MCF 10A (cell line): ENCODE measurements at regions not wholly inside any gene's neighbourhood (a gene's known extent, or its start where the extent isn't known, plus 50 kb on each side); places are given as distances from the start of the nearest gene placed in this dataset.

Experiments
- BruUV-seq: library from RNA; stranded (reverse); fragments of 400-500 nt; replicated peaks from 2 replicates; lab custom pipeline; 2021; lab: Mats Ljungman, UMichigan
- CTCF ChIA-PET: fragments of 300-600 bp; sonication (Branson Sonifier 250); formaldehyde crosslinking; extraction: SDS; loops from one replicate; lab custom pipeline; 2021; ENCODE audit warnings: antibody characterized with exemption, inconsistent platforms; lab: Yijun Ruan, JAX
- POLR2A ChIA-PET: fragments of 300-600, 350-650 bp; sonication (Branson Sonifier 250); formaldehyde crosslinking; extraction: SDS; loops from one replicate; lab custom pipeline; 2020; ENCODE audit warnings: antibody characterized with exemption, inconsistent platforms; lab: Yijun Ruan, JAX
- DNase-seq: peaks from one replicate; pipeline ENCODE4 v3.0.0-alpha.2; 2018; ENCODE audit not compliant: unreplicated experiment
- H3K27ac Mint-ChIP-seq: one replicate; pipeline ENCODE4 v1.8.0; 2022; ENCODE audit warnings: mild to moderate bottlenecking, low read depth, mixed read lengths; ENCODE audit not compliant: unreplicated experiment
- H3K27me3 Mint-ChIP-seq: one replicate; pipeline ENCODE4 v1.8.0; 2022; ENCODE audit warnings: mixed read lengths; ENCODE audit not compliant: insufficient read depth, unreplicated experiment
- H3K36me3 Mint-ChIP-seq: one replicate; pipeline ENCODE4 v1.8.0; 2022; ENCODE audit warnings: mild to moderate bottlenecking, moderate library complexity, mixed read lengths; ENCODE audit not compliant: insufficient read depth, unreplicated experiment
- H3K4me1 Mint-ChIP-seq: one replicate; pipeline ENCODE4 v1.8.0; 2022; ENCODE audit warnings: mixed read lengths; ENCODE audit not compliant: insufficient read depth, unreplicated experiment
- H3K4me3 Mint-ChIP-seq: one replicate; pipeline ENCODE4 v1.8.0; 2022; ENCODE audit warnings: mild to moderate bottlenecking, moderate library complexity, mixed read lengths; ENCODE audit not compliant: unreplicated experiment
- H3K9me3 Mint-ChIP-seq: one replicate; pipeline ENCODE4 v1.8.0; 2022; ENCODE audit warnings: mixed read lengths; ENCODE audit not compliant: unreplicated experiment
- intact Hi-C: fragments of 100-400 bp; cut with micrococcal nuclease; formaldehyde crosslinking; loops from 2 replicates; pipeline ENCODE4 v1.14.1; 2022
- TF ChIP-seq, protein P1 (sequence below): fragments of 200-600 bp; IDR thresholded peaks from one replicate; pipeline ENCODE4 v1.8.0; 2022; ENCODE audit warnings: antibody characterized with exemption, mild to moderate bottlenecking; ENCODE audit not compliant: unreplicated experiment

DNA sequence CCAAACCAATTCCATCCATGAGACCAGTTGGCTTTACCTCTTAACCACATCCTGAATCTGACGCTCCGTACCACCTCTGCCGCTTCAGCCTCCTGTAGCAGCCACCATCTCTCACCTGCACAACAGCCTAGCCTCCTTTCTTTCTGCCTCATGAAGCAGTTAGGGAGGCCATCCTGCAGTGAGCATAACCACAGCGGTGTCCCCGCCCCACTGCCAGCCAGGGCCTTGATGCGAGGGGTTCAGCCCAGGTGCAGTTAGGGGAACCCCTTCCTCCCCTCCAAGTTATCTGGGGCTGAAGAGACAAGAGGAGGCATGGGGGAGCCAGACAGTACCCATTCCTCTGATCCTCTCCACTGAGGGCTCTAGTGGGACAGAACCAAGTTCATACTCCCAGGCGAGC, 167.0 kb downstream of the C5orf15 start:
- CTCF ChIA-PET, result no interaction called here
- TF ChIP-seq, protein P1, sequence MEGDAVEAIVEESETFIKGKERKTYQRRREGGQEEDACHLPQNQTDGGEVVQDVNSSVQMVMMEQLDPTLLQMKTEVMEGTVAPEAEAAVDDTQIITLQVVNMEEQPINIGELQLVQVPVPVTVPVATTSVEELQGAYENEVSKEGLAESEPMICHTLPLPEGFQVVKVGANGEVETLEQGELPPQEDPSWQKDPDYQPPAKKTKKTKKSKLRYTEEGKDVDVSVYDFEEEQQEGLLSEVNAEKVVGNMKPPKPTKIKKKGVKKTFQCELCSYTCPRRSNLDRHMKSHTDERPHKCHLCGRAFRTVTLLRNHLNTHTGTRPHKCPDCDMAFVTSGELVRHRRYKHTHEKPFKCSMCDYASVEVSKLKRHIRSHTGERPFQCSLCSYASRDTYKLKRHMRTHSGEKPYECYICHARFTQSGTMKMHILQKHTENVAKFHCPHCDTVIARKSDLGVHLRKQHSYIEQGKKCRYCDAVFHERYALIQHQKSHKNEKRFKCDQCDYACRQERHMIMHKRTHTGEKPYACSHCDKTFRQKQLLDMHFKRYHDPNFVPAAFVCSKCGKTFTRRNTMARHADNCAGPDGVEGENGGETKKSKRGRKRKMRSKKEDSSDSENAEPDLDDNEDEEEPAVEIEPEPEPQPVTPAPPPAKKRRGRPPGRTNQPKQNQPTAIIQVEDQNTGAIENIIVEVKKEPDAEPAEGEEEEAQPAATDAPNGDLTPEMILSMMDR, result no peak
- peaks cover 84% of the 10 kb centered on the region for H3K27me3 Mint-ChIP-seq
- no TSS peak for BruUV-seq
- no peak overlapping the region for H3K27ac Mint-ChIP-seq
- no peak overlapping the region for H3K4me3 Mint-ChIP-seq
- intact Hi-C loops, result no loop called here
- no peaks in the 10 kb centered on the region for H3K4me1 Mint-ChIP-seq
- POLR2A ChIA-PET, result interaction anchor here (1.0 kb wide), 1 partner anchor 18 kb away, joined by 5 read pairs; no protein-coding TSS in a partner anchor
- H3K36me3 Mint-ChIP-seq, result no peaks in the 10 kb centered on the region
- no peaks in the 10 kb centered on the region for H3K9me3 Mint-ChIP-seq
- DNase-seq, result no peak

DNA sequence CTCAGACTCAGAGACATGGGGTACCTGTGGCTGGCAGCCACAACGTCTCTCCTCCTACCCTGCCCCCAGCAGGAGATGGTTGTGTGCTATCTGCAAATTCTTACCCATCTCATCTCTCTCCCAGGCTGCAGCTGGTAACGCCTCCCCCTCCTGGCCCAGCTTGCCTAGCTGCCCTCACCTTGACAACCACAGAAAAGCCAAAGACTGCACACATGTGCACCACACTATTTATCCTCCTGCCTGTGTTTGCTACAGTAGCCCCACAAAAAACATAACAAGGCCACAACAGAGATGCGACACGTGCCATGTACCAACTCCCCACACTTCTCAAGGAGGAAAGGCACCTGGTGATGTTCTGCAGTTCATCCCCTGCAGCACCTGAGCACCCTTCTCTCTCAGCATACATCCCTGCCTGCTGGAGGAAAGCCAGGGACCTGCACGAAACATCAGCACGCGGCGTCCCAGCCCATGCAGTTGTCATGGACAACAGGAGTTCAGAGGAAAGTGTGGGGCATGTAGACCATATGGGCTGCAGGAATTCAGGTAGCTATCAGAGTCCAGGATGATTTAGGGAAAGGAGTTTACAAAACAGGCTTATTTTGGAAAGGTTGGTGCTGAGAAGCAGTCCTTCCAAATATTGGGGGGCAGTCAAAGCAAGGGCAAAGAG, 168.7 kb downstream of the C5orf15 start:
- Mint-ChIP-seq H3K27ac (no peak overlapping the region), H3K4me1 (no peaks in the 10 kb centered on the region), H3K9me3 (no peaks in the 10 kb centered on the region), H3K27me3 (peaks cover 67% of the 10 kb centered on the region), H3K4me3 (no peak overlapping the region), H3K36me3 (no peaks in the 10 kb centered on the region)
- POLR2A ChIA-PET, result no interaction called here
- intact Hi-C loops, result no loop called here
- CTCF ChIA-PET, result interaction anchor here (0.5 to 2.1 kb wide), 2 partner anchors 14 to 69 kb away, joined by 3 to 10 read pairs; no protein-coding TSS in a partner anchor
- no TSS peak for BruUV-seq
- TF ChIP-seq, protein P1, result no peak
- no peak for DNase-seq

- H3K9me3 Mint-ChIP-seq, result no peaks in the 10 kb centered on the region
- DNase-seq, result no peak
- no peak overlapping the region for H3K27ac Mint-ChIP-seq
- CTCF ChIA-PET, result no interaction called here
- H3K27me3 Mint-ChIP-seq, result peaks cover 63% of the 10 kb centered on the region
- no peaks in the 10 kb centered on the region for H3K4me1 Mint-ChIP-seq
- TF ChIP-seq, protein P1, result no peak
- BruUV-seq, result no TSS peak
- POLR2A ChIA-PET, result no interaction called here
- no peaks in the 10 kb centered on the region for H3K36me3 Mint-ChIP-seq
- intact Hi-C loops, result no loop called here
- no peak overlapping the region for H3K4me3 Mint-ChIP-seq
Measured at GRCh38 chr5:133797167-133797566, 171.3 kb downstream of the C5orf15 start.

- Mint-ChIP-seq H3K4me1 (no peaks in the 10 kb centered on the region), H3K4me3 (no peak overlapping the region), H3K36me3 (no peaks in the 10 kb centered on the region), H3K9me3 (no peaks in the 10 kb centered on the region), H3K27ac (no peak overlapping the region), H3K27me3 (peaks cover 63% of the 10 kb centered on the region)
- DNase-seq, result no peak
- intact Hi-C loops, result no loop called here
- TF ChIP-seq, protein P1, result no peak
- no TSS peak for BruUV-seq
- POLR2A ChIA-PET, result no interaction called here
- CTCF ChIA-PET, result interaction anchor here (0.5 kb wide), 1 partner anchor 373 kb away, joined by 3 read pairs; no protein-coding TSS in a partner anchor
Measured at GRCh38 chr5:133796186-133796585, 172.2 kb downstream of the C5orf15 start.
